Head of caudate nucleus (tissue), 42 donors: ENCODE measurements at regions not wholly inside any gene's neighbourhood (a gene's known extent, or its start where the extent isn't known, plus 50 kb on each side); places are given as distances from the start of the nearest gene placed in this dataset.

ENCODE experiments used
- DNase-seq, 42 donors: peaks; one replicate each; pipeline versions ENCODE4 v3.0.0 to v3.0.0-alpha.2; 2020 to 2021; ENCODE audit warnings: mixed read lengths in 7 of 42
- intact Hi-C: fragments of 100-400 bp; cut with DNase I; formaldehyde crosslinking; loops from one replicate; pipeline ENCODE4 v1.15.0; 2022

GRCh38 chr10:89929282-89930026, 228.1 kb downstream of the KIF20B start:
- DNase-seq, result no peak
- intact Hi-C loops, result no loop called here

GRCh38 chr10:89937494-89937893, 236.1 kb downstream of the KIF20B start:
- intact Hi-C loops, result no loop called here
- no peak for DNase-seq

- intact Hi-C loops, result no loop called here
Observed at GRCh38 chr10:89940076-89940475, 238.7 kb downstream of the KIF20B start.

GRCh38 chr10:89942217-89942616, 240.8 kb downstream of the KIF20B start:
- DNase-seq, result no peak

More at GRCh38 chr10:89940076-89940475, 238.7 kb downstream of the KIF20B start:
- DNase-seq, result no peak

GRCh38 chr10:89944138-89944537, 242.7 kb downstream of the KIF20B start:
- DNase-seq, result no peak
- intact Hi-C loops, result no loop called here

More at GRCh38 chr10:89942217-89942616, 240.8 kb downstream of the KIF20B start:
- intact Hi-C loops, result no loop called here

- intact Hi-C loops, result no loop called here
Observed at GRCh38 chr10:89946106-89946505, 244.7 kb downstream of the KIF20B start.

GRCh38 chr10:89949496-89949895, 248.1 kb downstream of the KIF20B start:
- no peak for DNase-seq
- intact Hi-C loops, result no loop called here

More at GRCh38 chr10:89946106-89946505, 244.7 kb downstream of the KIF20B start:
- DNase-seq, result no peak

- intact Hi-C loops, result no loop called here
- DNase-seq, result no peak
Observed at GRCh38 chr10:89952325-89952724, 250.9 kb downstream of the KIF20B start.

- intact Hi-C loops, result no loop called here
- DNase-seq, result no peak
Observed at GRCh38 chr10:89952751-89953150, 251.4 kb downstream of the KIF20B start.

- intact Hi-C loops, result no loop called here
- DNase-seq, result no peak
Observed at GRCh38 chr10:89954061-89954460, 252.7 kb downstream of the KIF20B start.

GRCh38 chr10:89954787-89955566, 253.6 kb downstream of the KIF20B start:
- DNase-seq, result no peak
- intact Hi-C loops, result no loop called here

GRCh38 chr10:89959433-89960110, 258.2 kb downstream of the KIF20B start:
- DNase-seq, result no peak
- intact Hi-C loops, result no loop called here

- DNase-seq, result no peak
- intact Hi-C loops, result no loop called here
Observed at GRCh38 chr10:89963451-89964102, 262.2 kb downstream of the KIF20B start.

- no peak for DNase-seq
- intact Hi-C loops, result no loop called here
Observed at GRCh38 chr10:89966211-89966610, 264.8 kb downstream of the KIF20B start.

GRCh38 chr10:89973326-89973725, 271.9 kb downstream of the KIF20B start:
- DNase-seq, result no peak
- intact Hi-C loops, result no loop called here

GRCh38 chr10:89975071-89975470, 273.7 kb downstream of the KIF20B start:
- intact Hi-C loops, result no loop called here
- no peak for DNase-seq

- no peak for DNase-seq
- intact Hi-C loops, result no loop called here
Observed at GRCh38 chr10:89975771-89976170, 274.4 kb downstream of the KIF20B start.

- no peak for DNase-seq
- intact Hi-C loops, result no loop called here
Observed at GRCh38 chr10:89978081-89978480, 276.7 kb downstream of the KIF20B start.

GRCh38 chr10:89979726-89980125, 278.3 kb downstream of the KIF20B start:
- no peak for DNase-seq
- intact Hi-C loops, result no loop called here
